Activated CD4-positive, alpha-beta T cell treated with anti-CD3 and anti-CD28 coated beads, Interleukin-2, amount 50 U/mL, for 16 hours (primary cell): ENCODE measurements at regions not wholly inside any gene's neighbourhood (a gene's known extent, or its start where the extent isn't known, plus 50 kb on each side); places are given as distances from the start of the nearest gene placed in this dataset.

Experiments used
- DNase-seq: peaks from one replicate; pipeline ENCODE4 v3.0.0-alpha.2; 2020

- no peak for DNase-seq
These were observed 329.8 kb upstream of the RASGRP1 start for GRCh38 chr15:38894243-38894948.

GRCh38 chr15:38895326-38896255, 331.0 kb upstream of the RASGRP1 start:
- no peak for DNase-seq

GRCh38 chr15:38896647-38897046, 332.0 kb upstream of the RASGRP1 start:
- DNase-seq, result no peak

GRCh38 chr15:38897551-38897950, 332.9 kb upstream of the RASGRP1 start:
- no peak for DNase-seq

- DNase-seq, result no peak
These were observed 333.6 kb upstream of the RASGRP1 start for GRCh38 chr15:38898236-38898635.

- no peak for DNase-seq
These were observed 334.7 kb upstream of the RASGRP1 start for GRCh38 chr15:38899300-38899699.

- DNase-seq, result no peak
These were observed 339.7 kb upstream of the RASGRP1 start for GRCh38 chr15:38904298-38904697.

GRCh38 chr15:38905632-38906031, 341.0 kb upstream of the RASGRP1 start:
- no peak for DNase-seq

GRCh38 chr15:38920966-38921365, 356.4 kb upstream of the RASGRP1 start:
- no peak for DNase-seq

GRCh38 chr15:38921471-38921870, 356.9 kb upstream of the RASGRP1 start:
- DNase-seq, result no peak

- DNase-seq, result no peak
These were observed 363.8 kb upstream of the RASGRP1 start for GRCh38 chr15:38928431-38928830.

- no peak for DNase-seq
These were observed 366.4 kb upstream of the RASGRP1 start for GRCh38 chr15:38930851-38931572.

- DNase-seq, result no peak
These were observed 376.9 kb upstream of the RASGRP1 start for GRCh38 chr15:38941399-38941953.

GRCh38 chr15:38944536-38944935, 379.9 kb upstream of the RASGRP1 start:
- no peak for DNase-seq

GRCh38 chr15:38945551-38946298, 381.1 kb upstream of the RASGRP1 start:
- no peak for DNase-seq

GRCh38 chr15:38954090-38954489, 389.5 kb upstream of the RASGRP1 start:
- no peak for DNase-seq

GRCh38 chr15:38961456-38961855, 396.8 kb upstream of the RASGRP1 start:
- DNase-seq, result no peak

GRCh38 chr15:38961931-38962330, 397.3 kb upstream of the RASGRP1 start:
- DNase-seq, result no peak

GRCh38 chr15:38972831-38973230, 408.2 kb upstream of the RASGRP1 start:
- DNase-seq, result no peak

GRCh38 chr15:38975282-38975990, 410.8 kb upstream of the RASGRP1 start:
- no peak for DNase-seq

GRCh38 chr15:38991126-38991525, 426.5 kb upstream of the RASGRP1 start:
- DNase-seq, result no peak

GRCh38 chr15:38991701-38992100, 427.1 kb upstream of the RASGRP1 start:
- DNase-seq, result no peak
